ENCODE measurements at regions not wholly inside any gene's neighbourhood (a gene's known extent, or its start where the extent isn't known, plus 50 kb on each side); places are given as distances from the start of the nearest gene placed in this dataset.

DNA sequence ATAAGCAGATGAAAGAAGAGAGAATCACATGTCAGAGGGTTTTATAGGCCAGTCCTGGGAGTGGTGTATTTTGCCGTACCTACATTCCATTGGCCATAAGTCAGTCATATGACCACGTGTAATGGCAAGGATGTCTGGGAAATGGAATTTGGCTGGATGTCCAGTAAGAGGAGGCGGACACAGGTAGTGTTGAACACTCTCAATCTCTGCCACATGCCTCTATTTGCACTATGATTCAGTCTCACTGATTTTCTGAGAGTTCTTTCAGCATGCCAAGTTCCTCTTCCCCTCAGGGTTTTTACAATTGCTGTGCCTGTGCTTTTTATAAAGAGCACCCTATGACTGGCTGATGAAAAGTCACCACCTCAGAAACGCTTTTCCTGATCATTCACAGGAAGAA, 164.2 kb upstream of the GPR101 start:
- POLR2A ChIA-PET: no interaction called here
- no peaks in the 10 kb centered on the region for H3K4me1 ChIP-seq (ENCODE audit: control insufficient read depth in 1 of 2, extremely low read depth in 1 of 2, insufficient read depth in 2 of 2, low read length in 2 of 2)
- H3K36me3 ChIP-seq (ENCODE audit: control insufficient read depth in 2 of 2, extremely low read depth in 1 of 2, insufficient read depth in 1 of 2, low read length in 1 of 2): no peaks in the 10 kb centered on the region
- no peak overlapping the region for H3K4me3 Mint-ChIP-seq
- DNase-seq: no peak
- H3K27me3 Mint-ChIP-seq: peaks cover 3 to 15% of the 10 kb centered on the region in 2 donors
- no peaks in the 10 kb centered on the region for H3K27me3 ChIP-seq (replicated peaks in 1 of 2; ENCODE audit: control insufficient read depth in 2 of 2, extremely low read depth in 1 of 2, insufficient read depth in 2 of 2, low read length in 1 of 2)
- H3K4me1 Mint-ChIP-seq: peaks cover 0 to 2% (median 0%) of the 10 kb centered on the region in 3 donors
- no peaks in the 10 kb centered on the region for H3K36me3 Mint-ChIP-seq
- H3K27ac Mint-ChIP-seq: no peak overlapping the region
- CTCF ChIA-PET: no interaction called here
- H3K9me3 ChIP-seq: no peaks in the 10 kb centered on the region
- WGBS (ENCODE audit: insufficient coverage): no CpG with 5 or more reads among the region's 4 CpGs
- H3K27ac ChIP-seq (ENCODE audit: low read length): no peak overlapping the region
- no peak overlapping the region for H3K4me3 ChIP-seq (ENCODE audit: control insufficient read depth in 1 of 2, extremely low read depth in 1 of 2, low read length in 1 of 2)
- H3K9me3 Mint-ChIP-seq: no peaks in the 10 kb centered on the region
- no peak for ATAC-seq (replicated peaks in 1 of 4)

DNA sequence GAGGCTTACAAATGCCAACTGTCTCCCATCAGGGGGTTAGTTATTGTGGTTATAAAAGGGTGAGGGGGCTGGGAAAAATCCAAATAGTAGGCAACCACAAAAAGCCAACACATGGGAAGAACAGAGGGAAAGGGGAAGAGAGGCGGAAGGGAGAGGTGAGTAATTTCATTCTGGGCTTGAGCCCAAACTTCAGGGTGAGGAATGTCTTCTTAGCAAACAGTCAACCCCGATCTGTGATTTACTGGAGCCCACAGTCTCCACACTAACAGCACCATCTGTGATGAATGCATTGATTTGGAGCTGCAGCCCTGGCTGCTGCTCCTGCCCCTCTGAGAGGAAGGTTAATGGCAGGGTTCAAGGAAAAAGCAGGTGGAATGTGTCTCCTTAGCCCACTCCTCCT, 162.2 kb upstream of the GPR101 start:
- H3K27me3 ChIP-seq (replicated peaks in 1 of 2; ENCODE audit: control insufficient read depth in 2 of 2, extremely low read depth in 1 of 2, insufficient read depth in 2 of 2, low read length in 1 of 2): no peaks in the 10 kb centered on the region
- H3K27me3 Mint-ChIP-seq: peaks cover 3 to 15% of the 10 kb centered on the region in 2 donors
- ATAC-seq (replicated peaks in 1 of 4): no peak
- H3K4me1 ChIP-seq (ENCODE audit: control insufficient read depth in 1 of 2, extremely low read depth in 1 of 2, insufficient read depth in 2 of 2, low read length in 2 of 2): no peaks in the 10 kb centered on the region
- CTCF ChIA-PET: no interaction called here
- WGBS (ENCODE audit: insufficient coverage): no CpG with 5 or more reads among the region's 2 CpGs
- H3K27ac Mint-ChIP-seq: no peak overlapping the region
- no peak overlapping the region for H3K27ac ChIP-seq (ENCODE audit: low read length)
- peaks cover 0 to 2% (median 0%) of the 10 kb centered on the region in 3 donors for H3K4me1 Mint-ChIP-seq
- H3K36me3 Mint-ChIP-seq: no peaks in the 10 kb centered on the region
- DNase-seq: no peak
- no peak overlapping the region for H3K4me3 ChIP-seq (ENCODE audit: control insufficient read depth in 1 of 2, extremely low read depth in 1 of 2, low read length in 1 of 2)
- H3K36me3 ChIP-seq (ENCODE audit: control insufficient read depth in 2 of 2, extremely low read depth in 1 of 2, insufficient read depth in 1 of 2, low read length in 1 of 2): no peaks in the 10 kb centered on the region
- no peaks in the 10 kb centered on the region for H3K9me3 Mint-ChIP-seq
- no peaks in the 10 kb centered on the region for H3K9me3 ChIP-seq
- H3K4me3 Mint-ChIP-seq: no peak overlapping the region
- POLR2A ChIA-PET: interaction anchor here in 1 of 2 donors (0.7 kb wide), 1 partner anchor 177 kb away, joined by 3 read pairs; no protein-coding TSS in a partner anchor

DNA sequence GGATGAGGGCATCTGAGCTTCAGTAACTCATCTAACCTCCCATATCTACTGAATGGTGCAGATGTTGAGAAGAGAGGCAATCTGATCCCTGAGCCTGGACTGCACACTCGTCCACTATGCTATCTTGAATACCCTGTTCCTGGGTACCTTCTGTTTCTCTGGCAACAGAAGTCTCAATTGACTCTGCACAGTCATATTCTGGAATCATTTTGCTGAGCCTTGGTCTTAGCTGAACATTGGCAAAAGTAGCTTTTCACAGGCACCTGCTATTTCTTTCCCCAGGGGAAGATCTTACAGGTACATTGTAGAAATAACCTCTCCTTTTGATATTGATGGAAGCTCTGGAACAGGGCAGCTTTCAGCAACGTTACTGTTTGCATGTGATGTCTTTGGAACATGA, 161.5 kb upstream of the GPR101 start:
- H3K27ac Mint-ChIP-seq: no peak overlapping the region
- CTCF ChIA-PET: no interaction called here
- no peaks in the 10 kb centered on the region for H3K4me1 ChIP-seq (ENCODE audit: control insufficient read depth in 1 of 2, extremely low read depth in 1 of 2, insufficient read depth in 2 of 2, low read length in 2 of 2)
- peaks cover 0 to 2% (median 0%) of the 10 kb centered on the region in 3 donors for H3K4me1 Mint-ChIP-seq
- ATAC-seq (replicated peaks in 1 of 4): no peak
- WGBS (ENCODE audit: insufficient coverage): no CpG with 5 or more reads among the region's 2 CpGs
- H3K9me3 Mint-ChIP-seq: no peaks in the 10 kb centered on the region
- peaks cover 3 to 14% of the 10 kb centered on the region in 2 donors for H3K27me3 Mint-ChIP-seq
- H3K36me3 Mint-ChIP-seq: no peaks in the 10 kb centered on the region
- no peaks in the 10 kb centered on the region for H3K9me3 ChIP-seq
- H3K27ac ChIP-seq (ENCODE audit: low read length): no peak overlapping the region
- H3K4me3 Mint-ChIP-seq: no peak overlapping the region
- H3K36me3 ChIP-seq (ENCODE audit: control insufficient read depth in 2 of 2, extremely low read depth in 1 of 2, insufficient read depth in 1 of 2, low read length in 1 of 2): no peaks in the 10 kb centered on the region
- no peak overlapping the region for H3K4me3 ChIP-seq (ENCODE audit: control insufficient read depth in 1 of 2, extremely low read depth in 1 of 2, low read length in 1 of 2)
- POLR2A ChIA-PET: no interaction called here
- no peak for DNase-seq
- H3K27me3 ChIP-seq (replicated peaks in 1 of 2; ENCODE audit: control insufficient read depth in 2 of 2, extremely low read depth in 1 of 2, insufficient read depth in 2 of 2, low read length in 1 of 2): no peaks in the 10 kb centered on the region

DNA sequence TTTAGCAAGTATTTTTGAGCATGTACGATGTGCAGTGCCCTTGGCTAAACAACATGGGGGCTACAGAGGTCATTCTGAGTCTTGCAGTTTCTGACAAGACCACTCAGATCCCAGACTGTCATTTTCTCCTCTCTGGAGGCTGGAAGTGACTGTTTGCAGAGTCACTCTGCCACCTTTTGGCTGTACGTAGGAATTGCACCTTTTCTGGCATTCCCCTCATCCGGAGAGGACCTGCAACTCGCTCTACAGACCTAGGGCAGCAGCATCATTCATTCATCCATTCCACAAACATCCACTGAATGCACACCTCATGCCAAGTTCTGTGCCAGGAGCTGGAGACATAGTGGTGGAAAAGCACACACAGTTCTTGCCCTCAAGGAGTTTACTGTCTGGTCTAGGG, 160.4 kb upstream of the GPR101 start:
- H3K27me3 Mint-ChIP-seq: peaks cover 3 to 7% of the 10 kb centered on the region in 2 donors
- H3K36me3 Mint-ChIP-seq: no peaks in the 10 kb centered on the region
- DNase-seq (peak in 5 of 35 experiments; percentile 1 to 36 (median 3)), ATAC-seq (replicated peaks in 1 of 4) (no peak)
- Histone ChIP-seq H3K9me3 (no peaks in the 10 kb centered on the region), H3K27ac (ENCODE audit: low read length) (no peak overlapping the region), H3K4me1 (ENCODE audit: control insufficient read depth in 1 of 2, extremely low read depth in 1 of 2, insufficient read depth in 2 of 2, low read length in 2 of 2) (no peaks in the 10 kb centered on the region), H3K27me3 (replicated peaks in 1 of 2; ENCODE audit: control insufficient read depth in 2 of 2, extremely low read depth in 1 of 2, insufficient read depth in 2 of 2, low read length in 1 of 2) (no peaks in the 10 kb centered on the region), H3K36me3 (ENCODE audit: control insufficient read depth in 2 of 2, extremely low read depth in 1 of 2, insufficient read depth in 1 of 2, low read length in 1 of 2) (no peaks in the 10 kb centered on the region), H3K4me3 (ENCODE audit: control insufficient read depth in 1 of 2, extremely low read depth in 1 of 2, low read length in 1 of 2) (no peak overlapping the region)
- no peak overlapping the region for H3K27ac Mint-ChIP-seq
- WGBS (ENCODE audit: insufficient coverage): no CpG with 5 or more reads among the region's 4 CpGs
- H3K4me3 Mint-ChIP-seq: no peak overlapping the region
- ChIA-PET CTCF (interaction anchor here in 1 of 2 donors (1.2 kb wide), 1 partner anchor 12 kb away, joined by 4 read pairs; no protein-coding TSS in a partner anchor), POLR2A (no interaction called here)
- no peaks in the 10 kb centered on the region for H3K9me3 Mint-ChIP-seq
- H3K4me1 Mint-ChIP-seq: peaks cover 0 to 2% (median 0%) of the 10 kb centered on the region in 3 donors

DNA sequence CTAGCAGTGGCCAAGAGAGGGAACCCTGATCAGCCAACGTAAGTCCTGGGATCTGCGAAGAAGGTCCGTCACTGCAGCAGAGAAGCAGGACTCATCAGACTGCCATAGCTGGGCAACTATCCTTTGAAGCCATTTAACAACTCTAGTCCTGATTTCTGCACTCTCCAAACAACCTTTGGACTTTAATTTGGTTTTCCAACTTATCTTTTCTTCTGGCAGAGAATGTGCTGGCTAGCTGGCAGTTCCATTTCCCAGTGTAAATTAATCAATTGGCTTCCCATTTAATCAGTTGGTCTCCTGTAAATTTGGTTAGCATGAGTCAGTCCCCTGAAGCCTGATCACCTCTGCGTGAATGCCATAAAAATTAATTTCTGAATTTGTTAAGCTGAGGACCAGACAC, 153.7 kb upstream of the GPR101 start:
- Mint-ChIP-seq H3K4me1 (no peaks in the 10 kb centered on the region), H3K27ac (no peak overlapping the region), H3K36me3 (no peaks in the 10 kb centered on the region), H3K9me3 (no peaks in the 10 kb centered on the region), H3K4me3 (no peak overlapping the region), H3K27me3 (peaks cover 0 to 3% of the 10 kb centered on the region in 2 donors)
- Histone ChIP-seq H3K27ac (ENCODE audit: low read length) (no peak overlapping the region), H3K4me3 (ENCODE audit: control insufficient read depth in 1 of 2, extremely low read depth in 1 of 2, low read length in 1 of 2) (no peak overlapping the region), H3K9me3 (no peaks in the 10 kb centered on the region), H3K4me1 (ENCODE audit: control insufficient read depth in 1 of 2, extremely low read depth in 1 of 2, insufficient read depth in 2 of 2, low read length in 2 of 2) (no peaks in the 10 kb centered on the region), H3K36me3 (ENCODE audit: control insufficient read depth in 2 of 2, extremely low read depth in 1 of 2, insufficient read depth in 1 of 2, low read length in 1 of 2) (no peaks in the 10 kb centered on the region), H3K27me3 (replicated peaks in 1 of 2; ENCODE audit: control insufficient read depth in 2 of 2, extremely low read depth in 1 of 2, insufficient read depth in 2 of 2, low read length in 1 of 2) (no peaks in the 10 kb centered on the region)
- CTCF ChIA-PET: no interaction called here
- DNase-seq (no peak), ATAC-seq (replicated peaks in 1 of 4) (no peak)
- WGBS (ENCODE audit: insufficient coverage): 95% methylated on average over 3 of the region's 4 CpGs
- POLR2A ChIA-PET: no interaction called here

DNA sequence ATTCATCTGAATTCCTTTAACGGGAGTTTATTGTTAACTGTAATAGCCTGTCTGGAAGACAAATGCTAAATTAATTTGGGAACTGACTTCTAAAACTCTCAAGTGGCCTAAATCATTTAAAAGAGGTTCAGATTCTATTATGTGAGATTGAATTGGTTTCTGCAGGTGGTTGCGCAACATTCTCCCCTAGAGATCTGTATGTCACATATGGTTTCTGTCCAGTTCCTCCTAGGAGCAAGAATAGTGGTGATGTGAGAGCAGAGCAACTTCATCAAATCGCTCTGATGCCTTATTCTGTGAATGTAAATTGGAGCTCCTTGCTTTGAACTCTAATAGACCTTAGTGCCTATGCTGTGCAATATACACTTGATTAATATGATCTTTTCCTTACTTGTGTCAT, 144.6 kb upstream of the GPR101 start:
- H3K4me1 Mint-ChIP-seq: no peaks in the 10 kb centered on the region
- H3K27ac Mint-ChIP-seq: no peak overlapping the region
- no peak overlapping the region for H3K4me3 Mint-ChIP-seq
- ChIA-PET POLR2A (no interaction called here), CTCF (interaction anchor here in 1 of 2 donors (0.5 kb wide), 1 partner anchor 10 kb away, joined by 3 read pairs; no protein-coding TSS in a partner anchor)
- no peaks in the 10 kb centered on the region for H3K9me3 ChIP-seq
- H3K27me3 Mint-ChIP-seq: peaks cover 5 to 26% of the 10 kb centered on the region in 2 donors
- WGBS (ENCODE audit: insufficient coverage): no CpG with 5 or more reads among the region's 3 CpGs
- H3K4me3 ChIP-seq (ENCODE audit: control insufficient read depth in 1 of 2, extremely low read depth in 1 of 2, low read length in 1 of 2): no peak overlapping the region
- H3K27ac ChIP-seq (ENCODE audit: low read length): no peak overlapping the region
- no peak for ATAC-seq (replicated peaks in 1 of 4)
- no peaks in the 10 kb centered on the region for H3K4me1 ChIP-seq (ENCODE audit: control insufficient read depth in 1 of 2, extremely low read depth in 1 of 2, insufficient read depth in 2 of 2, low read length in 2 of 2)
- DNase-seq: no peak
- no peaks in the 10 kb centered on the region for H3K36me3 Mint-ChIP-seq
- no peaks in the 10 kb centered on the region for H3K36me3 ChIP-seq (ENCODE audit: control insufficient read depth in 2 of 2, extremely low read depth in 1 of 2, insufficient read depth in 1 of 2, low read length in 1 of 2)
- no peaks in the 10 kb centered on the region for H3K9me3 Mint-ChIP-seq
- H3K27me3 ChIP-seq (replicated peaks in 1 of 2; ENCODE audit: control insufficient read depth in 2 of 2, extremely low read depth in 1 of 2, insufficient read depth in 2 of 2, low read length in 1 of 2): no peaks in the 10 kb centered on the region

DNA sequence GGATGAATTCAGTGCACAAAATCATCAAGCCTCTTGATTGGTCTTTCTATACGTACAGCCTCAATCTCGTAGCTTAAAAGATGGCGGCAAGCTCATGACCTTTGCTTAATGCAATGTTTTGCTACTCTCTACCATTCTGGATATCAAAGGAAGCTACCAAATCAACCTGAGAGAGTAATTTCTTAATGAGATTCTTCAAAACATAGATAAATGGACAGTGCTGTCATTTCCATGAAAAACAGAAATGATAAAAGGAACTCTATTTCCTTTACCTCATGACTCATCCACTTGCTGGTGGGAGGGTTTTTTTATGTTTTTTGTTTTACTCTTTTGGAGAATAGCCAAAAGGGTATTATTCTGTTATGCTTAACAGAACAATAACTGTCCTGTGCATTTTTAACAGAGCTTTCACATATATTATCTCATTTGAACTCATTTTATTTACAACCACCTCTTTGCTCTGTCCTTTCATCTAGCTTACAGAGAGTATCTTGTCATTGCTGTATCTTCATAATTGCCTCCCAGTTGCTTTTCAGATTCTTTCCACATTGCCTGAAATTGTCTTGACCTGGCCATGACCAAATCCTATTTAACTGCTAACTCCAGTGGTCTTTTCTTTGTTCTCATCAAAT, 138.6 kb upstream of the GPR101 start:
- CTCF ChIA-PET: no interaction called here
- no peak overlapping the region for H3K27ac ChIP-seq (ENCODE audit: low read length)
- no CpG with 5 or more reads among the region's 3 CpGs for WGBS (ENCODE audit: insufficient coverage)
- ATAC-seq (replicated peaks in 1 of 4) (no peak), DNase-seq (no peak)
- H3K27me3 ChIP-seq (replicated peaks in 1 of 2; ENCODE audit: control insufficient read depth in 2 of 2, extremely low read depth in 1 of 2, insufficient read depth in 2 of 2, low read length in 1 of 2): no peaks in the 10 kb centered on the region
- no peaks in the 10 kb centered on the region for H3K36me3 ChIP-seq (ENCODE audit: control insufficient read depth in 2 of 2, extremely low read depth in 1 of 2, insufficient read depth in 1 of 2, low read length in 1 of 2)
- H3K4me3 ChIP-seq (ENCODE audit: control insufficient read depth in 1 of 2, extremely low read depth in 1 of 2, low read length in 1 of 2): no peak overlapping the region
- H3K4me1 ChIP-seq (ENCODE audit: control insufficient read depth in 1 of 2, extremely low read depth in 1 of 2, insufficient read depth in 2 of 2, low read length in 2 of 2): no peaks in the 10 kb centered on the region
- POLR2A ChIA-PET: no interaction called here
- H3K4me3 Mint-ChIP-seq: no peak overlapping the region
- H3K4me1 Mint-ChIP-seq: peaks cover 0 to 5% (median 0%) of the 10 kb centered on the region in 3 donors
- no peaks in the 10 kb centered on the region for H3K36me3 Mint-ChIP-seq
- H3K27me3 Mint-ChIP-seq: peaks cover 5 to 26% of the 10 kb centered on the region in 2 donors
- no peak overlapping the region for H3K27ac Mint-ChIP-seq
- no peaks in the 10 kb centered on the region for H3K9me3 ChIP-seq
- no peaks in the 10 kb centered on the region for H3K9me3 Mint-ChIP-seq

All from T-cell (primary cell).